GM06990 (cell line): ENCODE measurements at regions not wholly inside any gene's neighbourhood (a gene's known extent, or its start where the extent isn't known, plus 50 kb on each side); places are given as distances from the start of the nearest gene placed in this dataset.
"Not testable (repeated sequence)": the region's sequence is repeated elsewhere in the genome, so short reads cannot be mapped to it uniquely, and the experiment has no call there.

Experiments used
- DNase-seq: peaks from one replicate; pipeline ENCODE4 v3.0.0-alpha.2; 2011; ENCODE audit not compliant: insufficient read length; ENCODE audit errors: extremely low read depth
- H3K27me3 ChIP-seq: replicated peaks from 2 replicates; pipeline ENCODE4 v1.6.0; 2011; ENCODE audit warnings: low read length; ENCODE audit not compliant: control insufficient read depth, insufficient read depth
- H3K36me3 ChIP-seq: 2 replicates; pipeline ENCODE4 v1.5.1; 2011; ENCODE audit warnings: low read length; ENCODE audit not compliant: control insufficient read depth, insufficient read depth
- H3K4me3 ChIP-seq: replicated peaks from 2 replicates; pipeline ENCODE4 v1.5.1; 2011; ENCODE audit warnings: low read depth, mild to moderate bottlenecking, control low read depth, low read length
- TF ChIP-seq, protein P1 (sequence below): IDR thresholded peaks from 2 replicates; pipeline ENCODE4 v1.5.1; 2011; ENCODE audit warnings: low read length, control low read depth, mild to moderate bottlenecking, inconsistent platforms; ENCODE audit not compliant: insufficient read depth, poor library complexity, severe bottlenecking

- no peaks in the 10 kb centered on the region for H3K27me3 ChIP-seq
- TF ChIP-seq, protein P1, sequence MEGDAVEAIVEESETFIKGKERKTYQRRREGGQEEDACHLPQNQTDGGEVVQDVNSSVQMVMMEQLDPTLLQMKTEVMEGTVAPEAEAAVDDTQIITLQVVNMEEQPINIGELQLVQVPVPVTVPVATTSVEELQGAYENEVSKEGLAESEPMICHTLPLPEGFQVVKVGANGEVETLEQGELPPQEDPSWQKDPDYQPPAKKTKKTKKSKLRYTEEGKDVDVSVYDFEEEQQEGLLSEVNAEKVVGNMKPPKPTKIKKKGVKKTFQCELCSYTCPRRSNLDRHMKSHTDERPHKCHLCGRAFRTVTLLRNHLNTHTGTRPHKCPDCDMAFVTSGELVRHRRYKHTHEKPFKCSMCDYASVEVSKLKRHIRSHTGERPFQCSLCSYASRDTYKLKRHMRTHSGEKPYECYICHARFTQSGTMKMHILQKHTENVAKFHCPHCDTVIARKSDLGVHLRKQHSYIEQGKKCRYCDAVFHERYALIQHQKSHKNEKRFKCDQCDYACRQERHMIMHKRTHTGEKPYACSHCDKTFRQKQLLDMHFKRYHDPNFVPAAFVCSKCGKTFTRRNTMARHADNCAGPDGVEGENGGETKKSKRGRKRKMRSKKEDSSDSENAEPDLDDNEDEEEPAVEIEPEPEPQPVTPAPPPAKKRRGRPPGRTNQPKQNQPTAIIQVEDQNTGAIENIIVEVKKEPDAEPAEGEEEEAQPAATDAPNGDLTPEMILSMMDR: no peak
- no peak overlapping the region for H3K4me3 ChIP-seq
- no peaks in the 10 kb centered on the region for H3K36me3 ChIP-seq
- DNase-seq: no peak
Measured at GRCh38 chr13:37978680-37979079, 109.1 kb upstream of the TRPC4 start.

DNA sequence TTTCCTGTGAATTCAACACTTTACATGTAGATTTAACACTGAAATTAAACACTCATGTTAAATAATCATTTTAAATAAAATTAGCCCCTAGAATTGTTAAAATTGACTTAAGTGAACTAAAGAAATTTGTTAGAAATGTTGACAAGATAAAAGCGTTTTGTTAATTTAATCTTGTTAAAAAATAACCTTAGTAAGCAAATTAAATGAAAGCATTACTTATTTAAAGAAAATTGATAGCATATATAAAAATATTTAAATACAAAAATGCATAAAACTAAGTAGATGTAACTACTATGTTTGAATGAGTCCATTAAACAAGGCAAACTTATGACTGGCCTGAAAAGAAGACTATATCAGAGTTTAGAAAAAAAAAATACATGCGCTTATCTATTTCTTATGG is 99.0 kb upstream of the TRPC4 start:
- TF ChIP-seq, protein P1: no peak
- H3K36me3 ChIP-seq: no peaks in the 10 kb centered on the region
- no peak for DNase-seq

GRCh38 chr13:37966266-37966665 is 96.7 kb upstream of the TRPC4 start:
- DNase-seq: no peak
- Histone ChIP-seq H3K36me3 (no peaks in the 10 kb centered on the region), H3K27me3 (no peaks in the 10 kb centered on the region), H3K4me3 (no peak overlapping the region)
- TF ChIP-seq, protein P1: no peak

More for the DNA sequence above, 99.0 kb upstream of the TRPC4 start:
- Histone ChIP-seq H3K4me3 (no peak overlapping the region), H3K27me3 (no peaks in the 10 kb centered on the region)

DNA sequence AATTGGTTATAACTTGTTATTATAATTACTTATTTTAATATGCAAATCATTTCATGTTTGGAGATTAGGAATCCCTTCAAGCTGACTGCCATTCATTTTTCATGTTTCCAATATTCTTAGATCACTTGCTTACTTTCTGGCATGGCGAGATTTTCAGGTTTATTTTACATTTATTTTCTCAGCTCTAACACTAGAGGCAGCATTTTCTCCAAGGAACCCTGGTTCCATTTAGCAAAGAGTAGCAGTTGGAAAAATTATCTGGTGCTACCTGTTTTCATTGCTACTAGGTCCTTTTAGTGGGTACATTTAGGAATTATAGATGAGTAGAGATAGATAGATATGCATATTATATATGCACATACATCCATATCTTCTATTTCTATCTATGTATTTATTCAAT is 90.9 kb upstream of the TRPC4 start:
- TF ChIP-seq, protein P1: peak; percentile 31
- H3K4me3 ChIP-seq: no peak overlapping the region
- no peak for DNase-seq
- no peaks in the 10 kb centered on the region for H3K36me3 ChIP-seq
- H3K27me3 ChIP-seq: no peaks in the 10 kb centered on the region

- TF ChIP-seq, protein P1: no peak
- Histone ChIP-seq H3K36me3 (no peaks in the 10 kb centered on the region), H3K4me3 (no peak overlapping the region), H3K27me3 (no peaks in the 10 kb centered on the region)
- no peak for DNase-seq
Measured at GRCh38 chr13:37959284-37959683, 89.7 kb upstream of the TRPC4 start.

- Histone ChIP-seq H3K36me3 (no peaks in the 10 kb centered on the region), H3K27me3 (no peaks in the 10 kb centered on the region), H3K4me3 (no peak overlapping the region)
- TF ChIP-seq, protein P1: no peak
- no peak for DNase-seq
Measured at GRCh38 chr13:37956536-37956935, 87.0 kb upstream of the TRPC4 start.

DNA sequence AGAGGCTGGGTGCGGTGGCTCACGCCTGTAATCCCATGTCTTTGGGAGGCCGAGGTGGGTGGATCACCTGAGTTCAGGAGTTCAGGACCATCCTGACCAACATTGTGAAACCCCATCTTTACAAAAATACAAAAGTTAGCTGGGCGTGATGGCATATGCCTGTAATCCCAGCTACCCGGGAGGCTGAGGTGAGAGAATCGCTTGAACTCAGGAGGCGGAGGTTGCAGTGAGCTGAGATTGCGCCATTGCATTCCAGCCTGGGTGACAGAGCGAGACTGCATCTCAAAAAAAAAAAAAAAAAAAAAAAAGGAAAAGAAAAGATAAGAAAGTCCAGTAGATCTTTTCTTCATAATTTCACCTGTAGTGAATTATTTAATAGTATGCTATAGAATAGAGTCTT is 85.0 kb upstream of the TRPC4 start:
- not testable (repeated sequence) for H3K36me3 ChIP-seq, DNase-seq, H3K4me3 ChIP-seq

More for the DNA sequence above, 85.0 kb upstream of the TRPC4 start:
- H3K27me3 ChIP-seq: not testable (repeated sequence)
